WERI-Rb-1 (cell line): ENCODE measurements at regions not wholly inside any gene's neighbourhood (a gene's known extent, or its start where the extent isn't known, plus 50 kb on each side); places are given as distances from the start of the nearest gene placed in this dataset.

Experiments used
- DNase-seq: peaks from one replicate; pipeline ENCODE4 v3.0.0-alpha.2; 2020
- H3K27ac ChIP-seq: fragments of 250-450 bp; sonication (Bioruptor Pico); 2 replicates; pipeline ENCODE4 v1.5.1; 2020; ENCODE audit warnings: mild to moderate bottlenecking, moderate library complexity
- H3K27me3 ChIP-seq: fragments of 250-450 bp; sonication (Bioruptor Pico); 2 replicates; pipeline ENCODE4 v1.5.1; 2021; ENCODE audit warnings: mild to moderate bottlenecking, low read depth, moderate library complexity; ENCODE audit not compliant: insufficient read depth, severe bottlenecking
- H3K36me3 ChIP-seq: fragments of 250-450 bp; sonication (Bioruptor Pico); 2 replicates; pipeline ENCODE4 v1.5.1; 2020; ENCODE audit warnings: mild to moderate bottlenecking, moderate library complexity
- H3K4me3 ChIP-seq: 2 replicates; pipeline ENCODE4 v1.5.1; 2011; ENCODE audit warnings: low read depth, mild to moderate bottlenecking, control low read depth, low read length
- H3K9me3 ChIP-seq: fragments of 250-450 bp; sonication (Bioruptor Pico); 2 replicates; pipeline ENCODE4 v1.5.1; 2021; ENCODE audit warnings: mild to moderate bottlenecking, moderate library complexity; ENCODE audit not compliant: severe bottlenecking
- TF ChIP-seq, protein P1 (sequence below): IDR thresholded peaks from 2 replicates; pipeline ENCODE4 v1.5.1; 2011; ENCODE audit warnings: low read depth, mild to moderate bottlenecking, control low read depth, inconsistent platforms, low read length

DNA sequence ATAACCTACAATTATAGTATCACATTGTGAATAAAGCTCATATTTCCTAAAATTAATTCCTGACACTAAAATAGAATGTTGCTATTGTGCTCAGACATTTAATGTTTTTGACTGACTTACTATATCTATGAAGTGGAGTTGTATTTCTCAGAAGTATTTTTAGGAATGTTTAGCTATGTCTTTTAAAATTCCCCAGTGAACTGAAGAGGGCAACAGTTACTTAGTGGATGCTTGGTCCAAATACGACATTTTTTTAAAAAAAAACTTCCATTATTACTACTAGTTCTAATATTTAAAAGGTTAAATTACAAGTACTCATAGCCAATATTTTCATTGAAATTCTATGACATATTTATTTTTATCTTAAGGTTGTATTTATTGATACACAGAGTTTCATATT is 460.2 kb downstream of the COL12A1 start:
- Histone ChIP-seq H3K27me3 (peaks cover 26% of the 10 kb centered on the region), H3K9me3 (no peaks in the 10 kb centered on the region)

DNA sequence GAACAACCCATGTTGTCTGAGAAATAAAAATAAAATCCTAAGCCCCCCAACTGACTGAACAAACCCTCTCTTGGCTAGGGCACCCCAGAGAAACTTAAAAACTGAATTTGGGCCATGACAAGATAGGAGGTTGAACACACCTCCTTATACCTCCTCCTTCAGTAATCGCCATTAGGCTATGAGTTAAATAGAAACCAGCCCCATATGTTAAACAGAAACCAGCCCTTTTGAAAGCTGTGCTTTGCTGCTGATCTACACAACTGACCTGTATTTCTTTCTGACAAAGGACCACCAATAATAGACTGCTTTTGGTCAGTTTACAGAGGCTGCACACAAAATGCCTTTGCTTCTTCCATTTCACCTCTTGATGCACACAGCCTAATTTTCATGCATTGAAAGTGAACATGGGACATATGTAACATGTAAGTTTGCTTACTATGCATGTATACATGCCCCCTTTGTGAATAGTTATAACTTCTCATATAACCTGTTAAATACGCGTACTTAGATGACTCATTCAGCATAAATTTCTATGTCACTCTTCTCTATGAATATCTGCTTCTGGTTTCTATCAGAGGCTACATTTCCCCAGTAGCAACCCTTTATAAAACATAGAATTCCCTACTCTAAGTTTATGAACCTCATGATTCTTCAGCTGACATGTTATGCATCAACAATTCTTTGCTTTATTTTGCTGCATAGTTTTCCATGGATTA is 462.9 kb downstream of the COL12A1 start:
- Histone ChIP-seq H3K4me3 (no peak overlapping the region), H3K27me3 (peaks cover 19% of the 10 kb centered on the region), H3K36me3 (no peaks in the 10 kb centered on the region), H3K27ac (no peak overlapping the region), H3K9me3 (no peaks in the 10 kb centered on the region)
- DNase-seq: no peak
- TF ChIP-seq, protein P1, sequence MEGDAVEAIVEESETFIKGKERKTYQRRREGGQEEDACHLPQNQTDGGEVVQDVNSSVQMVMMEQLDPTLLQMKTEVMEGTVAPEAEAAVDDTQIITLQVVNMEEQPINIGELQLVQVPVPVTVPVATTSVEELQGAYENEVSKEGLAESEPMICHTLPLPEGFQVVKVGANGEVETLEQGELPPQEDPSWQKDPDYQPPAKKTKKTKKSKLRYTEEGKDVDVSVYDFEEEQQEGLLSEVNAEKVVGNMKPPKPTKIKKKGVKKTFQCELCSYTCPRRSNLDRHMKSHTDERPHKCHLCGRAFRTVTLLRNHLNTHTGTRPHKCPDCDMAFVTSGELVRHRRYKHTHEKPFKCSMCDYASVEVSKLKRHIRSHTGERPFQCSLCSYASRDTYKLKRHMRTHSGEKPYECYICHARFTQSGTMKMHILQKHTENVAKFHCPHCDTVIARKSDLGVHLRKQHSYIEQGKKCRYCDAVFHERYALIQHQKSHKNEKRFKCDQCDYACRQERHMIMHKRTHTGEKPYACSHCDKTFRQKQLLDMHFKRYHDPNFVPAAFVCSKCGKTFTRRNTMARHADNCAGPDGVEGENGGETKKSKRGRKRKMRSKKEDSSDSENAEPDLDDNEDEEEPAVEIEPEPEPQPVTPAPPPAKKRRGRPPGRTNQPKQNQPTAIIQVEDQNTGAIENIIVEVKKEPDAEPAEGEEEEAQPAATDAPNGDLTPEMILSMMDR: no peak

More for the DNA sequence above, 460.2 kb downstream of the COL12A1 start:
- no peak for DNase-seq
- Histone ChIP-seq H3K27ac (no peak overlapping the region), H3K36me3 (no peaks in the 10 kb centered on the region), H3K4me3 (no peak overlapping the region)
- TF ChIP-seq, protein P1: no peak

DNA sequence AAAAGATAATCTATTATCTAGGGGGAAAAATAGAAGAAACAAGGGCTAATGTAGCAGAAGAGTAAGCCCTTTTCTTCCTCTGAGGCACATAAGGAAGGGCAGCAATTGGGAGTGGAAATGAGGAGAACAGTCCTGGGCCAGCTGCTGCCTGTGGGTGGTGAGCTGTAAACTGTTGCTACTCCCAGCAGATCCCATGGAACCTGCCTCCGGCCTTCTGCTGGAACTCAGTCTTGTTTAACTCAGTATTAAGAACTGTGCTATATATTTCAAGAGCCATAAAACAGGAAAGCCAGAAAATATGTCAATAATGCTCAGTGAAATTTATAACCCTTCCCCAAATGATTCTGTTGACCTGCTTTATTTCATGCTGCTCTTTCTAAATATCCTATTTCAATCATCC is 464.2 kb downstream of the COL12A1 start:
- TF ChIP-seq, protein P1: no peak
- no peak for DNase-seq
- no peak overlapping the region for H3K27ac ChIP-seq

DNA sequence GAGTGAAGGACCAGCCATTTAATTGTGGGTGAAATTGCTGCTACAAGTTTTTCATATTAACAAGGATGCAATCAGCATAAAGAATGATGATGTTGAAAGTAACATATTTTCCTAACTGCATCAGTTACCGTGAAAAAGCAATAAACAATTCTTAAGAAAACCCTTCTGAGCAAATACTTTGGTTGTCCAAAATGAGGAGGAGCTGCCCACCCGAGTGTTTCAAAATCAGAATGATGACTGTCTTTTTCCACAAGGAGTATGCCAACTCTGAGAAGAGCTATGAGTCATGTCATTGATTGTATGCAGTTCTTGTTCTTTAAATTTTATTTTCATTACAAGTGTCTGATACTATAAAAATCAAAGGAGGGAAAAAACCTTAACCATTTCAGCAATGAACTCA is 470.5 kb downstream of the COL12A1 start:
- Histone ChIP-seq H3K27me3 (peaks cover 8% of the 10 kb centered on the region), H3K27ac (no peak overlapping the region), H3K36me3 (no peaks in the 10 kb centered on the region), H3K9me3 (no peaks in the 10 kb centered on the region), H3K4me3 (no peak overlapping the region)
- DNase-seq: no peak
- TF ChIP-seq, protein P1: no peak

More for the DNA sequence above, 464.2 kb downstream of the COL12A1 start:
- Histone ChIP-seq H3K4me3 (no peak overlapping the region), H3K36me3 (no peaks in the 10 kb centered on the region), H3K27me3 (peaks cover 17% of the 10 kb centered on the region), H3K9me3 (no peaks in the 10 kb centered on the region)

DNA sequence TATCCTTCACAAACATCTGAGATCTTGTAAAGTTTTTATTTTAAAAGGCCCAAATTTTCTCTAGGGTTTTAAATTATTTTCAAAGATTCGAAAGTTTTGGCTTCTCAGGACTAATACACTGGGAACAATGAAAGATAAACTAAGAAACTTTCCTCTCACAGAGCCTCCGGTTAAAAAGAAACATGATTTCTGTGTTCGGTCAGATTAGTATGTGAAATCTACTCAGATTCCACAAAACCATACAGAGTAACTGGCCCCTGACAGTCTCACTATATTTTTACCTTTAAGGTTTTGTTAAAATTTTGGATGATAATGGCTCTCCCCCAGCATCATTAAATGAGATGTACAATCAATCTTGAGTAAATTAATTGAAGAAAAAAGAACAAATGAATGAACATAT is 471.0 kb downstream of the COL12A1 start:
- no peak for DNase-seq
- no peaks in the 10 kb centered on the region for H3K9me3 ChIP-seq
- H3K27me3 ChIP-seq: peaks cover 12% of the 10 kb centered on the region
- no peak overlapping the region for H3K4me3 ChIP-seq
- no peak overlapping the region for H3K27ac ChIP-seq
- TF ChIP-seq, protein P1: no peak
- H3K36me3 ChIP-seq: no peaks in the 10 kb centered on the region
